Mesothelial cell of epicardium (in vitro differentiated cells): ENCODE measurements at regions not wholly inside any gene's neighbourhood (a gene's known extent, or its start where the extent isn't known, plus 50 kb on each side); places are given as distances from the start of the nearest gene placed in this dataset.

Source experiments
- DNase-seq, 2 experiments: peaks; one replicate each; pipeline ENCODE4 v3.0.0; 2021; ENCODE audit warnings: low spot score in 2 of 2; ENCODE audit not compliant: unreplicated experiment in 2 of 2
- H3K27ac Mint-ChIP-seq: 2 replicates; pipeline ENCODE4 v1.8.0; 2021; ENCODE audit warnings: mixed read lengths
- H3K27me3 Mint-ChIP-seq: 2 replicates; pipeline ENCODE4 v1.8.0; 2021; ENCODE audit warnings: low read depth, mixed read lengths
- H3K36me3 Mint-ChIP-seq: 2 replicates; pipeline ENCODE4 v1.8.0; 2021; ENCODE audit warnings: mixed read lengths
- H3K4me1 Mint-ChIP-seq: 2 replicates; pipeline ENCODE4 v1.8.0; 2021; ENCODE audit warnings: mixed read lengths
- H3K4me3 Mint-ChIP-seq: 2 replicates; pipeline ENCODE4 v1.8.0; 2021; ENCODE audit warnings: mild to moderate bottlenecking, moderate library complexity, mixed read lengths
- H3K9me3 Mint-ChIP-seq: 2 replicates; pipeline ENCODE4 v1.8.0; 2021; ENCODE audit warnings: mixed read lengths
- CTCF ChIP-seq: fragments of 200-600 bp; sonication (generic); IDR thresholded peaks from one replicate; pipeline ENCODE4 v1.5.0; 2021; ENCODE audit warnings: antibody characterized with exemption; ENCODE audit not compliant: unreplicated experiment

GRCh38 chr13:47350334-47351124 lies 453.7 kb upstream of the HTR2A start:
- Mint-ChIP-seq H3K27ac (no peak overlapping the region), H3K9me3 (peaks cover 4% of the 10 kb centered on the region)
- DNase-seq = no peak

GRCh38 chr13:47349211-47349610 lies 452.4 kb upstream of the HTR2A start:
- peaks cover 2% of the 10 kb centered on the region for H3K36me3 Mint-ChIP-seq
- DNase-seq = no peak
- no peaks in the 10 kb centered on the region for H3K4me1 Mint-ChIP-seq
- no peak for TF ChIP-seq CTCF
- H3K27me3 Mint-ChIP-seq = no peaks in the 10 kb centered on the region
- H3K4me3 Mint-ChIP-seq = no peak overlapping the region
- peaks cover 13% of the 10 kb centered on the region for H3K9me3 Mint-ChIP-seq
- H3K27ac Mint-ChIP-seq = no peak overlapping the region

More at GRCh38 chr13:47350334-47351124, 453.7 kb upstream of the HTR2A start:
- H3K36me3 Mint-ChIP-seq = no peaks in the 10 kb centered on the region
- H3K4me3 Mint-ChIP-seq = no peak overlapping the region
- TF ChIP-seq CTCF = no peak
- no peaks in the 10 kb centered on the region for H3K27me3 Mint-ChIP-seq
- H3K4me1 Mint-ChIP-seq = no peaks in the 10 kb centered on the region

- no peaks in the 10 kb centered on the region for H3K36me3 Mint-ChIP-seq
- H3K9me3 Mint-ChIP-seq = peaks cover 24% of the 10 kb centered on the region
- H3K27ac Mint-ChIP-seq = no peak overlapping the region
- H3K4me1 Mint-ChIP-seq = no peaks in the 10 kb centered on the region
- H3K4me3 Mint-ChIP-seq = no peak overlapping the region
- no peaks in the 10 kb centered on the region for H3K27me3 Mint-ChIP-seq
- no peak for TF ChIP-seq CTCF
- DNase-seq = no peak
Measured at GRCh38 chr13:47337781-47338507, 441.1 kb upstream of the HTR2A start.

GRCh38 chr13:47334173-47334572 lies 437.3 kb upstream of the HTR2A start:
- Mint-ChIP-seq H3K27ac (no peak overlapping the region), H3K4me3 (no peak overlapping the region), H3K4me1 (peaks cover 5% of the 10 kb centered on the region), H3K36me3 (no peaks in the 10 kb centered on the region), H3K9me3 (peaks cover 3% of the 10 kb centered on the region), H3K27me3 (no peaks in the 10 kb centered on the region)
- DNase-seq = no peak
- TF ChIP-seq CTCF = no peak

- Mint-ChIP-seq H3K27me3 (no peaks in the 10 kb centered on the region), H3K9me3 (peaks cover 11% of the 10 kb centered on the region), H3K4me1 (peaks cover 5% of the 10 kb centered on the region), H3K36me3 (no peaks in the 10 kb centered on the region), H3K4me3 (no peak overlapping the region), H3K27ac (no peak overlapping the region)
- TF ChIP-seq CTCF = no peak
- DNase-seq = no peak
Measured at GRCh38 chr13:47332149-47332548, 435.3 kb upstream of the HTR2A start.
